GM23248 (cell line): ENCODE measurements at regions not wholly inside any gene's neighbourhood (a gene's known extent, or its start where the extent isn't known, plus 50 kb on each side); places are given as distances from the start of the nearest gene placed in this dataset.

Experiments used
- EZH2 ChIP-seq: fragments of 200-600 bp; sonication (generic); IDR thresholded peaks from 2 replicates; pipeline ENCODE4 v1.6.1; 2018; ENCODE audit warnings: antibody characterized with exemption, mild to moderate bottlenecking; ENCODE audit not compliant: insufficient read depth, poor library complexity, severe bottlenecking
- EZH2phosphoT487 ChIP-seq: fragments of 200-600 bp; sonication (generic); IDR thresholded peaks from 2 replicates; pipeline ENCODE4 v1.6.1; 2018; ENCODE audit warnings: antibody characterized with exemption, moderate library complexity, mild to moderate bottlenecking, low read depth; ENCODE audit not compliant: insufficient read depth

GRCh38 chr2:165009466-165009865 lies 54.1 kb upstream of the SLC38A11 start:
- no peak for TF ChIP-seq EZH2phosphoT487
- TF ChIP-seq EZH2: no peak
